Osteoblast (primary cell): ENCODE measurements at regions not wholly inside any gene's neighbourhood (a gene's known extent, or its start where the extent isn't known, plus 50 kb on each side); places are given as distances from the start of the nearest gene placed in this dataset.

Experiments
- DNase-seq: peaks from one replicate; pipeline ENCODE4 v3.0.0; 2011; ENCODE audit warnings: low spot score, mixed read lengths; ENCODE audit not compliant: insufficient read length; ENCODE audit errors: missing footprints
- H2AFZ ChIP-seq: 2 replicates; pipeline ENCODE4 v1.6.0; 2011; ENCODE audit warnings: mild to moderate bottlenecking, low read length
- H3K27ac ChIP-seq: 2 replicates; pipeline ENCODE4 v1.5.1; 2011; ENCODE audit warnings: mild to moderate bottlenecking, low read depth, low read length, moderate library complexity
- H3K27me3 ChIP-seq: 2 replicates; pipeline ENCODE4 v1.6.0; 2012; ENCODE audit warnings: mild to moderate bottlenecking, control low read depth, inconsistent platforms, low read length, moderate library complexity; ENCODE audit not compliant: insufficient read depth
- H3K36me3 ChIP-seq: 2 replicates; pipeline ENCODE4 v1.5.1; 2011; ENCODE audit warnings: mild to moderate bottlenecking, low read length, control low read depth, moderate library complexity; ENCODE audit not compliant: insufficient read depth
- H3K4me1 ChIP-seq: 2 replicates; pipeline ENCODE4 v1.5.1; 2011; ENCODE audit warnings: mild to moderate bottlenecking, low read length, control low read depth, moderate library complexity; ENCODE audit not compliant: insufficient read depth
- H3K4me2 ChIP-seq: 2 replicates; pipeline ENCODE4 v1.6.0; 2011; ENCODE audit warnings: mild to moderate bottlenecking, low read length; ENCODE audit not compliant: insufficient read depth
- H3K4me3 ChIP-seq: fragments of 200-600 bp; sonication (generic); 3 replicates; pipeline ENCODE4 v1.5.1; 2012; ENCODE audit warnings: mild to moderate bottlenecking, low read length, inconsistent platforms; ENCODE audit not compliant: insufficient read depth
- H3K79me2 ChIP-seq: 2 replicates; pipeline ENCODE4 v1.6.0; 2012; ENCODE audit warnings: mild to moderate bottlenecking, low read length, control low read depth, inconsistent platforms; ENCODE audit not compliant: insufficient read depth
- H3K9me3 ChIP-seq: 2 replicates; pipeline ENCODE4 v1.5.1; 2011; ENCODE audit warnings: low read depth, low read length, control low read depth
- H4K20me1 ChIP-seq: 2 replicates; pipeline ENCODE4 v1.6.0; 2012; ENCODE audit warnings: mild to moderate bottlenecking, low read length, control low read depth; ENCODE audit not compliant: insufficient read depth
- CTCF ChIP-seq: IDR thresholded peaks from 2 replicates; pipeline ENCODE4 v1.5.1; 2011; ENCODE audit warnings: mild to moderate bottlenecking, low read depth, low read length, moderate library complexity; ENCODE audit errors: extremely low read depth

- Histone ChIP-seq H2AFZ (no peak overlapping the region), H4K20me1 (no peaks in the 10 kb centered on the region), H3K4me3 (no peak overlapping the region), H3K36me3 (no peaks in the 10 kb centered on the region), H3K4me1 (peaks cover 8% of the 10 kb centered on the region), H3K27me3 (peaks cover 4% of the 10 kb centered on the region), H3K9me3 (no peaks in the 10 kb centered on the region), H3K27ac (peak overlapping the region; percentile 36), H3K79me2 (no peaks in the 10 kb centered on the region), H3K4me2 (peak overlapping the region; percentile 1)
- DNase-seq = no peak
- no peak for TF ChIP-seq CTCF
These were observed 258.6 kb downstream of the CXCL12 start for GRCh38 chr10:44126291-44126717.

- peak; percentile 65 for DNase-seq
- Histone ChIP-seq H4K20me1 (no peaks in the 10 kb centered on the region), H3K27me3 (peaks cover 4% of the 10 kb centered on the region), H3K4me3 (no peak overlapping the region), H3K4me1 (peaks cover 8% of the 10 kb centered on the region), H2AFZ (no peak overlapping the region), H3K4me2 (peak overlapping the region; percentile 1), H3K36me3 (no peaks in the 10 kb centered on the region), H3K27ac (peak overlapping the region; percentile 36), H3K9me3 (no peaks in the 10 kb centered on the region), H3K79me2 (no peaks in the 10 kb centered on the region)
- TF ChIP-seq CTCF = no peak
These were observed 259.0 kb downstream of the CXCL12 start for GRCh38 chr10:44125879-44126278.

DNA sequence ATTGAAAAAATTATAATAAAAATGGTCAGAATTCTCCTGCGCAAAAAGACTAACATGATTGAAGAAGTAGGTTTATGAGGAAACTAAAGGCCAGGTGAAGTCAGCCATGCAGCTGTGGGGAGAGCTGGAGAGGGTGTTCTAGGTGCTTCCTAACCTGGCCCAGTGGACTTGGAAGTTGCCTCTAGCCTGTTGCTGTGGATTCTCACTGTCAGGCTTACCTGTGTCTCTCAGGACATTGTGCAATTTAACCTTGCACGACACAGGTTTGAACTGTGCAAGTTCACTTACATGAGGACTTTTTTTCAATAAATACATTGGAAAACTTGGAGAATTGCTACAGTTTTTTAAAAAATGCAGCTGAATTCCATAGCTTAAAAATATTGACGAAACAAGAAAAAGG is 266.4 kb downstream of the CXCL12 start:
- Histone ChIP-seq H4K20me1 (no peaks in the 10 kb centered on the region), H3K9me3 (no peaks in the 10 kb centered on the region), H3K4me1 (no peaks in the 10 kb centered on the region), H3K4me3 (no peak overlapping the region), H2AFZ (no peak overlapping the region), H3K79me2 (no peaks in the 10 kb centered on the region), H3K27ac (no peak overlapping the region), H3K36me3 (no peaks in the 10 kb centered on the region), H3K27me3 (peaks cover 15% of the 10 kb centered on the region), H3K4me2 (no peak overlapping the region)
- no peak for DNase-seq
- no peak for TF ChIP-seq CTCF

DNA sequence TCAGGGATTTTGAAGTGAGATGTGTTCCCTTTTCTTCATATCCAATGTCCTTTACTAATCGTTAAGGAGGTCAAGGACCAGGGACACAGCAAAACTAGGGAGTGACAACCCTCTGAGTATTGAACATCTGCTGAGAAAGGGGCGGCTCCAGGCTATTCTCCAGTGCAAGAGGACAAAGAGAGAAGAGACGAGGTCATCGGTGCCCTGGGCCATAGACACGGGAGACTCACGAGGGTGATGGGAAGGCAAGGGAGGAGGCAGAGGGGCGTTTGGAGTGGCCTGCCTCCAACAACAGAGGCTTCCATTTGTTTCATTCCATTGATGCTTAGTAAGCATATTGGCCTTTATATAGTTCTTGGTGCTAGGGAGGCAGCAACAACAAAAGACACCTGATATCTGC is 268.4 kb downstream of the CXCL12 start:
- H3K27me3 ChIP-seq = peaks cover 10% of the 10 kb centered on the region
- no peaks in the 10 kb centered on the region for H4K20me1 ChIP-seq
- no peak for DNase-seq
- no peaks in the 10 kb centered on the region for H3K79me2 ChIP-seq
- no peak overlapping the region for H2AFZ ChIP-seq
- no peak overlapping the region for H3K4me3 ChIP-seq
- no peaks in the 10 kb centered on the region for H3K36me3 ChIP-seq
- no peaks in the 10 kb centered on the region for H3K4me1 ChIP-seq
- no peaks in the 10 kb centered on the region for H3K9me3 ChIP-seq
- no peak for TF ChIP-seq CTCF
- H3K27ac ChIP-seq = no peak overlapping the region
- no peak overlapping the region for H3K4me2 ChIP-seq
